Karpas-422 (cell line): ENCODE measurements at regions not wholly inside any gene's neighbourhood (a gene's known extent, or its start where the extent isn't known, plus 50 kb on each side); places are given as distances from the start of the nearest gene placed in this dataset.

Source experiments
- DNase-seq: peaks from one replicate; pipeline ENCODE4 v3.0.0-alpha.2; 2015
- H2AFZ ChIP-seq: fragments of 200-600 bp; sonication (generic); 2 replicates; pipeline ENCODE4 v1.6.1; 2014; ENCODE audit warnings: antibody characterized with exemption, low read length, mixed read lengths
- H3K27ac ChIP-seq: fragments of 200-600 bp; sonication (generic); 2 replicates; pipeline ENCODE4 v1.5.1; 2014; ENCODE audit warnings: mild to moderate bottlenecking, low read length, moderate library complexity
- H3K27me3 ChIP-seq: fragments of 200-600 bp; sonication (generic); 2 replicates; pipeline ENCODE4 v1.6.1; 2014; ENCODE audit warnings: low read length, mixed read lengths
- H3K36me3 ChIP-seq: fragments of 200-600 bp; sonication (generic); 2 replicates; pipeline ENCODE4 v1.6.1; 2014; ENCODE audit warnings: low read length, mixed read lengths; ENCODE audit not compliant: insufficient read depth
- H3K4me1 ChIP-seq: fragments of 200-600 bp; sonication (generic); 2 replicates; pipeline ENCODE4 v1.6.1; 2014; ENCODE audit warnings: mild to moderate bottlenecking, low read length, mixed read lengths
- H3K4me2 ChIP-seq: fragments of 200-600 bp; sonication (generic); 2 replicates; pipeline ENCODE4 v1.6.1; 2014; ENCODE audit warnings: low read length, low read depth, mild to moderate bottlenecking; ENCODE audit not compliant: poor library complexity, severe bottlenecking
- H3K4me3 ChIP-seq: fragments of 200-600 bp; sonication (generic); 2 replicates; pipeline ENCODE4 v1.5.1; 2014; ENCODE audit warnings: mild to moderate bottlenecking, antibody characterized with exemption, low read length, mixed read lengths
- H3K79me2 ChIP-seq: fragments of 200-600 bp; sonication (generic); 2 replicates; pipeline ENCODE4 v1.6.1; 2014; ENCODE audit warnings: mild to moderate bottlenecking, low read length, mixed read lengths
- H3K9ac ChIP-seq: fragments of 200-600 bp; sonication (generic); 2 replicates; pipeline ENCODE4 v1.6.0; 2014; ENCODE audit warnings: low read length
- H3K9me2 ChIP-seq: fragments of 200-600 bp; sonication (generic), shearing (Covaris generic); replicated peaks from 2 replicates; pipeline ENCODE4 v1.6.0; 2014; ENCODE audit warnings: mild to moderate bottlenecking, low read length, moderate library complexity; ENCODE audit not compliant: insufficient read depth
- H3K9me3 ChIP-seq: fragments of 300-700, 200-600 bp; sonication (generic); 2 replicates; pipeline ENCODE4 v1.6.1; 2014; ENCODE audit warnings: low read length, mixed read lengths
- H4K20me1 ChIP-seq: fragments of 200-600 bp; sonication (generic); 2 replicates; pipeline ENCODE4 v1.6.1; 2014; ENCODE audit warnings: mild to moderate bottlenecking, antibody characterized with exemption, low read length, low read depth; ENCODE audit not compliant: insufficient read depth

DNA sequence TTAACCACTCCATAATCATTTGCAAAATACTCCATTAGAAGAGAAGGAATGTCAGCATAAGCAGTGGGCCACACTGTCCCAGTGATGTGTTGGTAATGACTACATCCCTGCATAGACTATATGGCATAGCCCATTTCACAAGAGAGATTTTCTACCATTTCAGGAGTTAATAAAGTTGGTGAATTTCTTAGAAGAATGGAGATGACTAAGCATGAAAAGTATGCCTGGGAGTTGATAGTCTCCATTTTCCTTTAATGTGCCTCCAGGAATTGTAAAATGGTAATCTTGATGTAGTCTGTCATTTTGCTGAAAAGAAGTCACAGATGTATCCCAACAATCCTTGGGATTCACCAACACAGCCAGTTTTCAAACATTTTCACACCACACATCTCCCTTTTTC, 608.8 kb upstream of the CHRM3 start:
- H3K9ac ChIP-seq, result no peak overlapping the region
- H3K79me2 ChIP-seq, result no peaks in the 10 kb centered on the region
- H3K27me3 ChIP-seq, result no peaks in the 10 kb centered on the region
- H4K20me1 ChIP-seq, result no peaks in the 10 kb centered on the region
- H2AFZ ChIP-seq, result no peak overlapping the region
- DNase-seq, result no peak
- no peak overlapping the region for H3K4me2 ChIP-seq
- no peak overlapping the region for H3K4me3 ChIP-seq
- H3K27ac ChIP-seq, result no peak overlapping the region
- peaks cover 35% of the 10 kb centered on the region for H3K9me3 ChIP-seq
- H3K36me3 ChIP-seq, result no peaks in the 10 kb centered on the region
- H3K4me1 ChIP-seq, result no peaks in the 10 kb centered on the region
- H3K9me2 ChIP-seq, result no peaks in the 10 kb centered on the region

- H3K9ac ChIP-seq, result no peak overlapping the region
- no peak overlapping the region for H2AFZ ChIP-seq
- H3K4me2 ChIP-seq, result no peak overlapping the region
- H3K27me3 ChIP-seq, result no peaks in the 10 kb centered on the region
- no peaks in the 10 kb centered on the region for H3K79me2 ChIP-seq
- H3K4me3 ChIP-seq, result no peak overlapping the region
- H3K4me1 ChIP-seq, result no peaks in the 10 kb centered on the region
- no peaks in the 10 kb centered on the region for H4K20me1 ChIP-seq
- no peaks in the 10 kb centered on the region for H3K9me2 ChIP-seq
- H3K9me3 ChIP-seq, result peaks cover 46% of the 10 kb centered on the region
- DNase-seq, result no peak
- H3K36me3 ChIP-seq, result no peaks in the 10 kb centered on the region
- H3K27ac ChIP-seq, result no peak overlapping the region
Measured at GRCh38 chr1:238776126-238776525, 610.2 kb upstream of the CHRM3 start.

GRCh38 chr1:238772322-238772721, 614.0 kb upstream of the CHRM3 start:
- Histone ChIP-seq H4K20me1 (no peaks in the 10 kb centered on the region), H3K4me3 (no peak overlapping the region), H3K9me2 (no peaks in the 10 kb centered on the region), H3K4me2 (no peak overlapping the region), H3K4me1 (no peaks in the 10 kb centered on the region), H2AFZ (no peak overlapping the region), H3K9me3 (peaks cover 46% of the 10 kb centered on the region), H3K27me3 (no peaks in the 10 kb centered on the region), H3K9ac (no peak overlapping the region), H3K36me3 (no peaks in the 10 kb centered on the region), H3K27ac (no peak overlapping the region), H3K79me2 (no peaks in the 10 kb centered on the region)
- no peak for DNase-seq

GRCh38 chr1:238767321-238767720, 619.0 kb upstream of the CHRM3 start:
- H3K27ac ChIP-seq, result no peak overlapping the region
- no peaks in the 10 kb centered on the region for H3K36me3 ChIP-seq
- H2AFZ ChIP-seq, result no peak overlapping the region
- no peaks in the 10 kb centered on the region for H3K9me2 ChIP-seq
- no peaks in the 10 kb centered on the region for H3K79me2 ChIP-seq
- no peak overlapping the region for H3K9ac ChIP-seq
- H3K4me2 ChIP-seq, result no peak overlapping the region
- H3K9me3 ChIP-seq, result peaks cover 35% of the 10 kb centered on the region
- no peaks in the 10 kb centered on the region for H4K20me1 ChIP-seq
- no peaks in the 10 kb centered on the region for H3K27me3 ChIP-seq
- no peak overlapping the region for H3K4me3 ChIP-seq
- no peaks in the 10 kb centered on the region for H3K4me1 ChIP-seq
- DNase-seq, result no peak

DNA sequence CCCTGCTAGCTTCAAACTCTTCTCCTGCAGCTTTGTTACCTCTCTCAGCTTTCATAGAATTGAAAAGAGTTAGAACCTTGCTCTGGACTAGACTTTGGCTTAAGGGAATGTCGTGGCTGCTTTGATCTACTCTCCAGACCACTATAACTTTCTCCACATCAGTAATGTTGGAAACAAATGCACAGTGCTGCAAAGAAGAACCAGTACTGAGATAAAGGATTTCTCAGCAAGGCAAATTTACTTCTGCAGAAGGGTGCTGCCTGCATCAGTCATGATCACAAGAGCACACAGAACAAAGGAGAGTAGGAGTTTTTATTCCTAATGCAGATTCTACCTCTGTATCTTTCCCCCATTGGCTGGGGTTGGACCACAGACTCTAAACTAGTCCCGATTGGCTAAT, 621.6 kb upstream of the CHRM3 start:
- no peaks in the 10 kb centered on the region for H3K9me2 ChIP-seq
- no peak overlapping the region for H3K4me3 ChIP-seq
- H3K27ac ChIP-seq, result no peak overlapping the region
- H3K9ac ChIP-seq, result no peak overlapping the region
- H3K4me1 ChIP-seq, result no peaks in the 10 kb centered on the region
- no peaks in the 10 kb centered on the region for H3K79me2 ChIP-seq
- H3K36me3 ChIP-seq, result no peaks in the 10 kb centered on the region
- DNase-seq, result no peak
- H3K9me3 ChIP-seq, result peaks cover 23% of the 10 kb centered on the region
- no peaks in the 10 kb centered on the region for H4K20me1 ChIP-seq
- H2AFZ ChIP-seq, result no peak overlapping the region
- H3K4me2 ChIP-seq, result no peak overlapping the region
- H3K27me3 ChIP-seq, result no peaks in the 10 kb centered on the region

GRCh38 chr1:238753252-238753651, 633.1 kb upstream of the CHRM3 start:
- H4K20me1 ChIP-seq, result no peaks in the 10 kb centered on the region
- H3K4me1 ChIP-seq, result no peaks in the 10 kb centered on the region
- H3K4me3 ChIP-seq, result no peak overlapping the region
- H3K9me2 ChIP-seq, result no peaks in the 10 kb centered on the region
- H3K27ac ChIP-seq, result no peak overlapping the region
- no peaks in the 10 kb centered on the region for H3K79me2 ChIP-seq
- no peaks in the 10 kb centered on the region for H3K36me3 ChIP-seq
- H3K4me2 ChIP-seq, result no peak overlapping the region
- no peak overlapping the region for H3K9ac ChIP-seq
- H3K27me3 ChIP-seq, result no peaks in the 10 kb centered on the region
- peaks cover 30% of the 10 kb centered on the region for H3K9me3 ChIP-seq
- DNase-seq, result no peak
- H2AFZ ChIP-seq, result no peak overlapping the region

DNA sequence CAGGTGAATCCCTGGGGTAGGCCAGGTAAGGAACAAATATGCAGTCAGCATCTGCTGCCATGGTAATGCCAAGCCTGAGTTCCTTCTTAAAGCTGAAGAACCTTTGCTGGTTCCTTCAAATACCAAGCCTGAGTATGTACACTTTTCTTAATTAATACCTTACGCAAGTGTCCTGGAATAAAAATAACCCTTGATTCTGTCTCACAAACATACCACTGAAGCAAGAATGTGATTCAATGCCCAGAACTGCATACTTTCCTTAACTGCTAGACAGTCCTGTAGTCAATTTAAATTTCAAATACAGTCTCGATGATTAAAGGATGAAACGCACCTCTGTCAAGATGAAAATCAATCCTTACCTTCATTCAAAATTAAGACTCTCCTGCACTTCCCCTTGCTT, 634.0 kb upstream of the CHRM3 start:
- H3K27me3 ChIP-seq, result no peaks in the 10 kb centered on the region
- H3K27ac ChIP-seq, result no peak overlapping the region
- no peaks in the 10 kb centered on the region for H3K36me3 ChIP-seq
- H3K4me2 ChIP-seq, result no peak overlapping the region
- no peak overlapping the region for H2AFZ ChIP-seq
- H3K9me3 ChIP-seq, result peaks cover 34% of the 10 kb centered on the region
- no peaks in the 10 kb centered on the region for H3K9me2 ChIP-seq
- no peaks in the 10 kb centered on the region for H3K4me1 ChIP-seq
- no peak for DNase-seq
- H3K4me3 ChIP-seq, result no peak overlapping the region
- H3K79me2 ChIP-seq, result no peaks in the 10 kb centered on the region
- H3K9ac ChIP-seq, result no peak overlapping the region
- no peaks in the 10 kb centered on the region for H4K20me1 ChIP-seq

GRCh38 chr1:238745069-238745468, 641.3 kb upstream of the CHRM3 start:
- Histone ChIP-seq H3K27me3 (no peaks in the 10 kb centered on the region), H3K4me3 (no peak overlapping the region), H3K9me3 (peaks cover 23% of the 10 kb centered on the region), H3K9ac (no peak overlapping the region), H3K9me2 (no peaks in the 10 kb centered on the region), H3K4me1 (no peaks in the 10 kb centered on the region), H3K79me2 (no peaks in the 10 kb centered on the region), H3K4me2 (no peak overlapping the region), H4K20me1 (no peaks in the 10 kb centered on the region), H3K27ac (no peak overlapping the region), H3K36me3 (no peaks in the 10 kb centered on the region), H2AFZ (no peak overlapping the region)
- no peak for DNase-seq

DNA sequence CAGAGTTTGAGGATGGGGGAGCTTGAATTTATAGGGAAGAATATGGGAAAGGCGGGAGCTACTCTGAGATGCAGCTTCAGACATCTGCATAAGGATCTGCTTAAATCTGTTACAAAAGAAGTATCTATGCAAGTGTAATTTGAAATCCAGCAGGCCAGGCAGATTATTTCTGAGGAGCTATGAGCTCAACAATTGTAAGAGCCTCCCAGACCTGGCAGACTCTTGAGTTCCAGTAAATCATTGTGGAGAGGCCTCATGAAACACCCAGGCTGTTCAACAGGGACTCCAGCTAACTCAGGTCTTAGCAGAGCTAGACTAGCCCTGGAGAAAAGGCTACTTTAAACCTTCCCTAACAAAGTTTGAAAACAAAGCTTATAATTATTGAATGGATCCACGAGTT, 647.5 kb upstream of the CHRM3 start:
- H3K27ac ChIP-seq, result no peak overlapping the region
- no peak overlapping the region for H2AFZ ChIP-seq
- H3K9me2 ChIP-seq, result no peaks in the 10 kb centered on the region
- no peaks in the 10 kb centered on the region for H3K27me3 ChIP-seq
- H4K20me1 ChIP-seq, result no peaks in the 10 kb centered on the region
- no peaks in the 10 kb centered on the region for H3K36me3 ChIP-seq
- H3K4me1 ChIP-seq, result no peaks in the 10 kb centered on the region
- H3K4me2 ChIP-seq, result no peak overlapping the region
- H3K79me2 ChIP-seq, result no peaks in the 10 kb centered on the region
- no peak for DNase-seq
- no peak overlapping the region for H3K9ac ChIP-seq
- H3K4me3 ChIP-seq, result no peak overlapping the region
- H3K9me3 ChIP-seq, result peaks cover 34% of the 10 kb centered on the region; the same call in 1 of the 2 replicates
